GM19438 (cell line): ENCODE measurements at regions not wholly inside any gene's neighbourhood (a gene's known extent, or its start where the extent isn't known, plus 50 kb on each side); places are given as distances from the start of the nearest gene placed in this dataset.
"Not testable (repeated sequence)": the region's sequence is repeated elsewhere in the genome, so short reads cannot be mapped to it uniquely, and the experiment has no call there.

Experiments used
- ATAC-seq: cut with Tn5 transposase; IDR thresholded peaks from one replicate; pipeline ENCODE4 v1.9.1; 2021; ENCODE audit warnings: low read depth; ENCODE audit not compliant: unreplicated experiment

DNA sequence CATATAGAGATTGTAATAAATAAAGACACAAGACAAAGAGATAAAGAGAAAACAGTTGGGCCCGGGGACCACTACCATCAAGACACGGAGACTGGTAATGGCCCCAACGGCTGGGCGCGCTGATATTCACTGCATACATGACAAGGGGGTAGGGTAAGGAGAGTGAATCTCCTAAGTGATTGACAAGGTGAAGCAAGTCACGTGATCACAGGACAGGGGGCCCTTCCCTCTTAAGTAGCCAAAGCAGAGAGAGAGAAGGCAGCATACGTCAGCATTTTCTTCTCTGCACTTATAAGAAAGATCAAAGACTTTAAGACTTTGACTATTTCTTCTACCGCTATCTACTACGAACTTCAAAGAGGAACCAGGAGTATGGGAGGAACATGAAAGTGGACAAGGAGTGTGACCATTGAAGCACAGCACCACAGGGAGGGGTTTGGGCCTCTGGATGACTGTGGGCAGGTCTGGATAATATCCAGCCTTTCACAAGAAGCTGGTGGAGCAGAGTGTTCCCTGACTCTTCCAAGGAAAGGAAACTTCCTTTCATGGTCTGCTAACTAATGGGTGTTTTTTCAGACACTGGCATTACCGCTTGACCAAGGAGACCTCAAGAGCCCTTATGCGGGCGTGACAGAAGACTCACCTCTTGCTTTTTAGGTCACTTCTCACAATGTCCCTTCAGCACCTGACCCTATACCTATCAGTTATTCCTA, 75.6 kb downstream of the MRPL39 start:
- ATAC-seq: not testable (repeated sequence)

GRCh38 chr21:25528515-25528914, 78.8 kb downstream of the MRPL39 start:
- ATAC-seq: no peak

DNA sequence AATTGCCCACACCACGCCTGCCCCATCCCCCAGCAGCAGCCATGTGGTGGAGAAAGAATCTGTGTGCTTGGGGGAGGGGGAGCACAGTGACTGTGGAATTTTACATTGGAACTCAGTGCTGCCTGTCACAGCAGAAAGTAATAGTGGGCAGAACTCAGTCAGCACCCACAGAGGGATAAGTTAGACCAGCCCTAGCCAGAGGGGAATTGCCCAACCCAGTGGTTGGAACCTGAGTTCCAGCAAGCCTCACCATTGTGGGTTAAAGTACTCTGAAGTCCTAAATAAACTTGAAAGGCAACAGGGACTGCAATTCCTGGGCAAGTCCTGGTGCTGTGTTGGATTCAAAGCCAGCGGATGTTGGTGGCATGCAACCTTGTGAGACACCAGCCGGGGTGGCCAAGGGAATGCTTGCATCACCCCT, 88.8 kb downstream of the MRPL39 start:
- no peak for ATAC-seq

DNA sequence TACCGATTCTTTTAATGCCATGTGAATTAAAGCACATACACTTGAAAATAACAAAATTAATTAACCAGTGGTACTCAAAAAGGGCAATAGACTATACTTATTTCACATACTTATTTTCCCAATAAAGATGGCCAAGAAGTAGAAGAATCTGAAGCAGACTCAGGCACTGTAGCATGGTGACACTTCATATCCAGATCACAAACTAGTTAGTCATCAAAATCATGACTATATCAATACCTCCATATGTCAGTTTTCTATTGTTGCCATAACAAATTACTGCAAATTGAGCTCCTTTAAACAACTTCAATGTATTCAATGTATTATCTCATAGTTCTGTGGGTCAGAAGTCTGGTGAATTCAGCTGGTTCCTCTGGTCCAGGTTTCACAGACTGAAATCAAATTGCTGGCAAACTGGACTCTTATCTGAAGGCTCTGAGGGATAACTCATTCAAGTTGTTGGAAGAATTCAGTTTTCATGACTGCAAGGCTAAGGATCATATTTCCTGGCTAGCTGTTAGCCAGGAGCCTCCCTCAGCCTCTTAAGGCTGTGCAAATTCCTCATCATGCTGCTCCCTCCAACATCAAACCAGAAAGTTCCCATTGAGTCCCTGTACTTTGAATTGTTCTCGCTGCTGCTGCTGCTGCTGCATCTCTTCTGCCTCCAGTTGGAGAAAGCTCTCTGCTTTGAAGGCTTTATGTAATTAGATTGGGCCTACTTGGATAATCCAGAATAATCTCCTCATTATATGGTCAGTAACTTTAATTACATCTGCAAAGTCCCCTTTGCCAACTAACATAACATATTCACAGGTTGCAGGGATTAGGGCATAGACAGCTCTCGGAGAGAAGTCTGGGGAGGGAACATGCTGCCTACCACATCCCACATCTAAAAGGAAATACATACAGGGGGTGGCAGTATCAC, 91.5 kb downstream of the MRPL39 start:
- ATAC-seq: no peak

DNA sequence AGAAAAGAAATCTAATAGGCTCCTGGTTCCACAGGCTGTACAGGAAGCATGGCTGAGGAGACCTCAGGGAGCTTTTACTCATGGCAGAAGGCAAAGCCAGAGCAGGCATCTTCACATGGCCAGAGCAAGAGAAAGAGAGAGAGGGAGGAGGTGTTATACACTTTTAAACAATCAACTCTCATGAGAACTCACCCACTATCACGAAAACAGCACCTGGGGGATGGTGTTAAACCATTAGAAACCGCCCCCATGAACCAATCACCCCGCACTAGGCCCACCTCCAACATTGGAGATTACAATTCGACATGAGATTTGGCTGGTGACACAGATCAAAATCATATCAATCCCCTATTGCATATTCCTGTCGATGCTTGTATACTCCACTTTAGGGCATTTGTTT, 93.5 kb downstream of the MRPL39 start:
- ATAC-seq: no peak

DNA sequence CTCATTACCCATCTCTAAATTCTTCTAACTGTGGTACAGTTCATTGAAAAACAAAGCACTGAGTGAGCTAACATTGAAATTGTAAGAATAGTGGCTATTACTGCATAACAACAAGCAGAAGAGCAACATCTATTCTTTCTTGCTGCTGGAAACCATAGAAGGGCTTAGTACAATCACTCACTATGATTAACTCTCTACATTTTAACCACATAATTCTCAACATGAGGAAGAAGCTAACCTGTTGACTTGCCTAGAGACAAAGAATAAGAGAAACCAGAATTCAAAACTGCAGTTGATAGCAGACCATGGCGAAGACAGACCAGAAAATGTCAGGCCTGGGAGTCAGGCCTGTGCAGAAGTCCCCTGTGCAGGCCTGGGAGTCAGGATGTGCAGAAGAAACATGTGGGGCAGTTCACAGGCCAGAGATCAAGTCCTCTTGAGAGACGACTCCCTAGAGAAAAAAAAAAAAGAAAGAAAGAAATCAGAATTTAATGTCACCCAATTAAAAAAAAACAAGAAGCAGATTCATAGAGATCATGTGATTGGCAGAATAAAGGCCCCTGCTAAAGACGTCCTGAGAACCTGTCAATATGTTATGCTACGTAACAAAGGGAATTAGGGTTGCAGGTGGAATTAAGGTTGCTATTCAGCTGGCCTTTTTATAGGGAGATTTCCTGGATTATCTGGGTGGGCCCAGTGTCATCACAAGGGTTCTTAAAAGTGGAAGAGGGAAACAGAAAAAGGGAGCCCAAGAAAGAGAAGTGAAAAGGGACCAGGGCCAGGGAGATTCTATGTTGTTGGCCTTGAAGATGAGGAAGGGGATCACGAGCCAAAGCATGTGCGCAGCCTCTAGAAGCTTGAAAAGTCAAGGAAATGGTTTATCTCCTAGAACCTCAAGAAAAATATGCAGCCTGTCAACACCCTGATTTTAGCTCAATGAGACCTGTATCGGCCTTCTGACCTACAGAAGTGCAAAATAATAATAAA, 94.9 kb downstream of the MRPL39 start:
- no peak for ATAC-seq

- ATAC-seq: no peak
These were observed 97.4 kb downstream of the MRPL39 start for GRCh38 chr21:25509862-25510261.

DNA sequence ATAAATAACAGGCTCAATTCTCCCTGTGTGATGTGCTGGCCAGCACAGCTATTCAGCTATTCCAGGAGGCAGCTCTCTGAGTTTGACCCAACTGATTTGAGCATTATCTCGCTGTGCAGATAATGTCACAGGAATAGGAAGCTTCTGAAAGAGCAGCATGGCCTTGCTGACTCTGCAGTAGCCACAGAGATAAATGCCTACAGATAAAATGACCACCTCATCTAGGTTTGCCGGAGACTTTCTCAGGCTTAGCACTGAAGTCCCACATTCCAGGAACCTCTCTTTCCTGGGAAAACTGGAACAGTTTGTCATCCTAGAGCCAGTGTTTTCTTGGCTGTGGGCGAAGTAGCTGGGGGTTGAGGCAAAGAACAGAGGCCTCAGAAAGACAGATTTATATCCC, 98.9 kb downstream of the MRPL39 start:
- ATAC-seq: peak; percentile 34

DNA sequence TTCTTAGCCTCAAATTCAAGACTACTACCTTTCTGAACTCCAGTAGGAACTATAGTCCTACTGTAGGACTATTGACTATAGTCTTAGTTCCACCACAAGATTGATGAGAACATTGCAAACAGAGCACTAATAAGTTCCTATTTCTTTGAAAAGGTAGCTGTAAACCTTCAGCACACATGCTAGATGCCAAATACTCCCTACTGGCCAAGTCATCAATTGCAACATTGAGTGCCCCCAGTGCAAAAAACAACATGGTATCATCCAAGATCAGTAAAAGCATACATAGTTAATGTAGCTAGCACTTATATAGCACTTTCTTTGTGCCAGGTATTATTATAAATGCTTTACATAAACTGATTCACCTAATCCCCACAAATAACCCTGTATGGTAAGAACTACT, 99.8 kb downstream of the MRPL39 start:
- peak; percentile 38 for ATAC-seq

- no peak for ATAC-seq
These were observed 100.4 kb downstream of the MRPL39 start for GRCh38 chr21:25506887-25507286.

GRCh38 chr21:25506261-25506660, 101.0 kb downstream of the MRPL39 start:
- no peak for ATAC-seq

- ATAC-seq: no peak
These were observed 103.3 kb downstream of the MRPL39 start for GRCh38 chr21:25503981-25504380.

DNA sequence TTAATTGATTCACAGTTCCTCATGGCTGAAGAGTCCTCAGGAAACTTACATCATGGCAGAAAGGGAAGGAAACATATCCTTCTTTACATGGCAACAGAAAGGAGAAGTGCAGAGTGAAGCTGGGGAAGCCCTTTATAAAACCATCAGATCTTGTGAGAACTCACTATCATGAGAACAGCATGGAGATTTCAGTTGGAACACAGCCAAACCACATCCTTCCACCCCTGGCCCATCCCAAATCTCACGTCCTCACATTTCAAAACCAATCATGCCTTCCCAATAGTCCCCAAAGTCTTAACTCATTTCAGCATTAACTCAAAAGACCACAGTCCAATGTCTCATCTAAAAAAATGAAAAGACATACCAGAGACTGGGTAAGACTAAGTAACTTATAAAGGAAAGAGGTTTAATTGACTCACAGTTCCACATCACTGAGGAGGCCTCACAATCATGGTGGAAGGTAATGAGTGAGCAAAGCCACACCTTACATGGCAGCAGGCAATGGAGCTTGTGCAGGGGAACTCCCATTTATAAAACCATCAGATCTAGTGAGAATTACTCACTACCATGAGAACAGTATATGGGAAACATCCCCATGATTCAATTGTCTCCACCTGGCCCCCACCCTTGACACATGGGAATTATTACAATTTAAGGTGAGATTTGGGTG, 105.2 kb downstream of the MRPL39 start:
- ATAC-seq: peak; percentile 62

DNA sequence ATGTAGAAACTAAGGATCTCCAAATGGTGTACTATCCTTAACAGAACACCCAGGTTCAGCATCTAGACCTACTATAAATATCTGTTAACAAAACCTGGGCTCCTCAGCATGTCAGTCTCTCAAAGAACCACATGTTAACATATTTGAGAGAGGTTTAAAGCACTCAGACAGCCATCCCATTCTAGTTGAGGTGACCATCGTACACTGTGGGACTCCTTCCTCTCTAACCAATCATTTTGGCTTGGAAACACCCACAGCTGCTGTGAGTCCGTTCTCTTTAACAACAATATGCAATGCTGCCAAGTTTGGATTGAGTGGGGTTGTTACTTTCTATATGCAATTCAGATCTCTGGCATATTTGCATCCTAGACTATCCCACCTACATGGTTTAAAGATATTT, 105.8 kb downstream of the MRPL39 start:
- ATAC-seq: no peak

DNA sequence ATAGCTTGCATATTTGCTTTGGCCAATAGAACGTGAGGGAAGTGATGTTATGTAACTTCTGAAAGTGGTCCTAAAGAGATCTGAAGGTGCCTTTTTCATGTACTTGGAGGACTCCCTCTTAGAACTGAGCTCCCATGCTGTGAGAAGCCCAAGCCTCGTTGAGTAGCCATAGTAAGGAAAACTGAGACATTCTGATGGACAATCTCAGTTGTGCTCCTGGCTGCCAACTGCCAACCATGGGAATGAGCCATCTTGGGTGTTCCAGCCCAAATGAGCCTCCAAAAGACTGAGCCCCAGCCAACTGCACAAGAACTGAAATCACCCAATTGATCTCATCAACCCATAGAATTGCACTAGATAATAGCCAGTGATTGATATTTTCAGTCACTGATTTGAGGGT, 106.7 kb downstream of the MRPL39 start:
- ATAC-seq: no peak

DNA sequence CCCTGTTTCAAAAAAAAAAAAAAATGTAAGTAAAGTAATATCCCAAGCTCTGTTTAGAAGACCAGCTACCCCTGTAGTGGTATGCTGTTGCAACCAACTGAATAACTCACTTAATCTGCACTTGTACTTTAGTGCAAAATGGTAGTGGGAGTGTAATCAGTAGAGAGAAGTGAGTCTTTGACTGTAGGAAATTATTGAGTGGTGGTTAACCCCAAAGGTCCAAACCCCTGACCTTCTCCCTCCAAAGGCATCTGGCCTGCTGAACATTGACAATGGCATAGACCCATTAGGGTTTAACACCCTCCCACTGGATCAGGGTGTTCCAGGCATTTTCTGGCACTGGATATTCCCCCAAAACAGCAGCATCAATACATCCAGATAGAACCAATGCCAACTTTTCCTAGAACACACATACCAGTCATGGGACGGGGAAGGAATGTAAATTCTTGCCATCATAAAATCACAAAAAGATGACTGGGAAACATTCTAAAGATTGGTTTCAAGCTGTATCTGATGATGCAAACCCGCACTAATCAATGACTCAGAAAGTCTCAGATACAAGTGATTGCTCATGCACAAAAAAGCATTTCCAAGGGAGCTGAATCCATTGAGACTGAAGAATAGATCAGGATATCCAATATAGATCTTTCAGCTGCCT, 110.3 kb downstream of the MRPL39 start:
- ATAC-seq: no peak

DNA sequence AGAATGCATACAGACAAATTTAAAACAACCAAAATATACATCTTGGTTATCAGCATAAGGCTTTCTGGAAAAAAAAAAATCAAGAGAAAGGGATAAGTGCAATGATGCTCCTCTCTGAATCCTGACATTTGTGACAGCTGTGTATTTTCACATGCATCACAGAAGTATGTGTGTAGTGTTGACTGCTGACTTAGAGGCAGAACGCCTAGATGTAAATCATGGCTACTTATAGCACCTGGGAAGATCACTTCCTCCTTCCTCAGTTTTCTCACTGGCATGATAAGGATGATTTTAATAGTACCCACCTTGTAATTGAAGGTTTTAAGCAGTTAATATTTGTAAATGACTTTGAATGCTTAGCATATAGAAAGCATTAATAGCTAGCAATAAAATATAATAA, 112.5 kb downstream of the MRPL39 start:
- no peak for ATAC-seq

- ATAC-seq: no peak
These were observed 113.6 kb downstream of the MRPL39 start for GRCh38 chr21:25493722-25494121.

DNA sequence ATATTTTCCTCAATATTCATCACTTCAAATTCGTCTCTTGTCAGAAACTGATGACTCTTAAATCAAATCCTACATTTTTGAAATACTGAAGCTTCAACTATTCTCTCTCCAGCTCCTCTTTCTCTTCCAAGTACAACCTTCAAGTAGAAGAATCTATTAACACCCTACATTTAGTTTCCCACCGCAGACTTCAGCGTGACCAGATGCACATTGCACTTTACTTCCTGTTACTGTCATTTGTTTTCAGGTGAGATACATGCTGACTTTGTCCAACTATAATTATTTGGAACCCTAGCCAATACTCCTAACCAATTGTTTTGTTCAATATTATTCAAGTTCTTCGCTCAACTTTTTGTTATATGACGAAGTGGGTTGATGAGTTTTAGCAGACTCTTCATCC, 116.0 kb downstream of the MRPL39 start:
- no peak for ATAC-seq

- no peak for ATAC-seq
These were observed 116.5 kb downstream of the MRPL39 start for GRCh38 chr21:25490742-25491141.
